Islet precursor cell (in vitro differentiated cells): ENCODE measurements at regions not wholly inside any gene's neighbourhood (a gene's known extent, or its start where the extent isn't known, plus 50 kb on each side); places are given as distances from the start of the nearest gene placed in this dataset.

Experiments used
- DNase-seq: peaks from one replicate; pipeline ENCODE4 v3.0.0-alpha.2; 2018

DNA sequence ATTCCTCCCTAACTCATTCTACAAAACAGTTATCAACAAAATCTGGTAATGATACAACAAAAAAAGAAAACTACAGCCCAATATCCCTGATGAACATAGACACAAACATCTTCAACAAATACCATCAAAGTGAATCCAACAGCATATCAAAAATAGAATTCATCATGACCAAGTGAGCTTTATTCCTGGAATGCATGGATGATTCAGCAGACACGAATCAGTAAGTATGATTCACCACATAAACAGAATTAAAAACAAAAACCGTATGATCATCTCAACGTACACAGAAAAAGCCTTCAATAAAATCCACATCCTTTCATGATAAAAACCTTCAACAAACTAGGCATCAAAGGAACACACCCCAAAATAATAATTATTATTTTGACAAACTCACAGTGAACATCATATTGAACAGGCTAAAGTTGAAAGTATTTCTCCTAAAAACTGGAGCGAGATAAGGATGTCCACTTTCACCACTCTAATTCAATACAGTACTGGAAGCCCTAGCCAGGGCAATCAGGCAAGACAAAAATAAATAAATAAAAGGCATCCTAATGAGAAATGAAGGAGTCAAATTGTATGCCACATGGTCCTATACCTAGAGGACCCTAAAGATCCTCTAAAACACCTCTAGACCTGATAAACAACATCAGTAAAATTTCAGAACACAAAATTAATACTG is 305.1 kb upstream of the RGMB start:
- DNase-seq: no peak

DNA sequence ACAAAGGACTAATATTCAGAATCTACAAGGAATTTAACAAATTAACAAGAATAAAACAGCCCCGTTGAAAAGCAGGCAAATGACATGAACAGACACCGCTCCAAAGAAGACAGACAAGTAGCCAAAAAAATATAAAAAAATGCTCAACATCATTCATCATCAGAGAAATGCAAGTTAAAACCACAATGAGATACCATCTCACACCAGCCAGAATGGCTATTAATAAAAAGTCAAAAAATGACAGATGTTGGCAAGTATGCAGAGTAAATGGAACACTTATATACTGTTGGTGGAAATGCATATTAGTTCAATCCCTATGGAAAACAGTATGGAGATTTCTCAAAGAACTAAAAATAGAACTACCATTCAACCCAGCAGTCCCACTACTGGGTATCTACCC is 302.7 kb upstream of the RGMB start:
- no peak for DNase-seq

- DNase-seq: no peak
These were observed 302.0 kb upstream of the RGMB start for GRCh38 chr5:98471458-98471857.

DNA sequence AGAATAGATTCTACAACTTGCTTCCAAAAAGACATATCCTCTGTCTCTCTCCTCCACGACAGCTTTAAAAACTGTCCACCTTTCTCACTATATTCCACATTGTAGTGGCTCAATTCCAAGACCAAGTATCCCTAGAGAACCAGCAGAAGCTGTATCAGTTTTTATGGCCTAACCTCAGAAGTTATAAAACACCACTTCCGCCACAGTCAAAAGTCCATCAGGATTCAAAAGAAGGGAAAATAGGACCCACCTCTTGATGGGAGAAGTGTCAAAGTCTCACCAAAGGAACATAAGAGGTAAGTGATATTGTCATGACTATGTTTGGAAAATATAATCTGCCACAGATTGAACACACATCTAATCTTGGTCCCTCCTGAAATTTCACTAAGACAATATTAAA is 299.2 kb upstream of the RGMB start:
- DNase-seq: no peak

- DNase-seq: no peak
These were observed 298.7 kb upstream of the RGMB start for GRCh38 chr5:98474782-98475181.

DNA sequence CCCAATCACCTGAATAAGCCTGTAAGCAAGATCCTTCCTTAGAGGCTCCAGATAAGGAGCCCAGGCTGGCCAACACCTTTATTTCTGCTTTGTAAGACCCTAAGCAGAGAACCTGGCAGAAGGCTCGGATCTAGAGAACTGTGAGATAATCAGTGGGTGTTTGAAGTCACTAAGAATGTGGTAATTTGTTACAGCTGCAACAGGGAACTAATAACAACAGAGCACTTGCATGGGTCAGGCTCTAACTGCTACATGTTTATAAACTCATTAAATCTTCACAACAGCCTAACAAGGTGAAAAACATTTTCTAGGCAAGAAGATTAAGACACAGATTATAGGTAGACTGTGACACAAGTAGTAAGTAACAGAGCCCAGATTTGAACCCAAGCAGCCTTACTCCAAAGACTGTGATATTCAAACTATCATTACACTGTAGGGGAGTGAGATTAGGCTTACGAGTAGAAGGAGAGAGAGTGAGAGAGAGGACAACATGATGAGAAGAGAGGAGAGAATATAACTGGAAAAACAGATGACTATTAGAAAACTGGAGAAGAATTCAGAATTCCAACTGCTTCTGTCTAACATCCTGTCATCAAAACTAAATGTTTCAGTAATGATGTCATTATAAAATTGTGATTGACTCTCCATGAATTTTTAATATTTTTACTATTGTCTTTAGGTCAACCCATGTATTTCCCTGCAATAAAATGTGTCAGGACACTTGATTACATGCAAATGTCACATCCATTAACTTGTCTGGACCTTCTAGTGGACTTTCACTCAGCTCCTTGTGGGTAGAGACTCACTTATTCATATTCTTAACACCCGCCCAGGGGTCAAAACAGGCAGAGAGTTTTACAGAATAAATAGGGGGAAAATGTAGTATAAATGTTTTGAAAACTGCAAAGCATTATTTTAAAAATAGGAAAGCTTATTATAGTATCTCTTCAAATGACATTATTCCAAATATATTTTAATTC is 290.9 kb upstream of the RGMB start:
- no peak for DNase-seq

DNA sequence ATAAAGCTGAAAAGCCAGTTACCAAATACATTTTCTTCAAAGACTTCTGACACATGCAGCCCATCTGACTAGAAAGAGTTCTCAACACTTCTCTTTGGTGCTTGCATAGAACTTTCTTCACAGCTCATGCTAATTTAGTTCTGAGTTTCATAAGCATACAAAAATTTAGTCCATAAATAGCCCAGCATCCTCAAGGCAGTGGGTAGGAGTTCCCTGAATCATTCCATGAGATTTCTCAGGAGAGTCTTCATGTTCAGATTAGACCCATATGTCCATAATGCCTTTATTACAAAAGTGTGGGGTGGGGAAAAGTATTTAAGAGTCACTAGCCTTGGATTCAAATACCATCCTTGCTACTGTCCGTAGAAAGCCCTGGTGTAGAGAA is 290.2 kb upstream of the RGMB start:
- no peak for DNase-seq

- no peak for DNase-seq
These were observed 284.4 kb upstream of the RGMB start for GRCh38 chr5:98489021-98489420.

DNA sequence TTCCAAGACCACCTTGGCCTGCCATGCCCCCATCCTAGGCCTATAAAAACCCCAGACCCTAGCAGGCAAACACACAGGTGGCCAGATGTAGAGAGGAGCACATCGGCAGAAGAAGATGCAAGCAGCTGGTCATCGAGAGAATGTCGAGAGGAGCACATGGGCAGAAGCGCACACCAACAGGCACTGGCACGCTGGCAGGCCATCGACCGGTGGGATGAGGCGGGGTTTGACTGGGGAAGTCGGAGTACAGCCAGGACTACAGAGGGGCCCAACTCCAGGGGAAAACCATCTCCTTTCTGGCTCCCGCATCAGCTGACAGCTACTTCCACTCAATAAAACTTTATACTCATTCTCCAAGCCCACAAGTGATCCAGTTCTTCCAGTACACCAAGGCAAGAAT is 283.1 kb upstream of the RGMB start:
- DNase-seq: no peak

- DNase-seq: no peak
These were observed 281.2 kb upstream of the RGMB start for GRCh38 chr5:98492258-98492657.

GRCh38 chr5:98497418-98497817 is 276.0 kb upstream of the RGMB start:
- DNase-seq: no peak

DNA sequence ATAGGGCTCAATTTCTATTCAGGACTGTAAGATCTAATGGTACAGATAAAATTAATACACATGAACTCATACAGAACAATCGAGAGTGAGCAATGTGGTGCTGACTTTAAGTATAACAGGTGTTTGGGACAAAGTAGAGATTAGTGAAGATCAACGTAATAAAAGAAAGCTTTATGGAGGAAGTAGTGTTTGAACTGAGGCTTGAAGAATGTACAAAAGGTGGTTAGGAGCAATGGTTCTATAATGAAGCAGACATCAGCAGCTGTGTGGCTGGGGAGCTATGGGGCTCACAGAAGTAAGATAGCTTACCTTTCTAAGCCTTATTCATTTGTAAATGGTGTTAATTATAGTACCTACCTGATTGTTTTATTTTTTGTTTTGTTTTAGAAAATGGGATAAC is 275.4 kb upstream of the RGMB start:
- DNase-seq: no peak

DNA sequence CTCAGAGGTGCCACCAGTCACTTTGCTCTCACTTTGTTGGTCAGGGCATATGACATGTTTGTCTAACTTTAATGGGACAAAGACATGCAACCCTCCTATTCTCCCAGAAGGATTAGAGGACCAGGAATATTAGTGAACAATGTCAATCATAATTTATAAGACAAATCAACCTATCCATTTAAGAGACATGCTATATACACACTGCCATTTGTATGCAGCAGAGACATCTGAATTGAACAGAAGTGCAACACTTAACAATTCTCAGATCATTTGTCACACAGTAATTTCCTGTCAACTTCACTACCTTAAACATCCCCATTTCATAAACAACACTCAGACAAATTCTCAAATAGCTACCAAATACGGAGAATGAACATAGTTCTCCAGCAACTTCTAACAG is 273.6 kb upstream of the RGMB start:
- no peak for DNase-seq

GRCh38 chr5:98500811-98501210 is 272.7 kb upstream of the RGMB start:
- no peak for DNase-seq

- DNase-seq: no peak
These were observed 269.8 kb upstream of the RGMB start for GRCh38 chr5:98503616-98504015.

- DNase-seq: no peak
These were observed 269.0 kb upstream of the RGMB start for GRCh38 chr5:98504505-98504904.

- DNase-seq: no peak
These were observed 263.1 kb upstream of the RGMB start for GRCh38 chr5:98510143-98510985.

GRCh38 chr5:98513380-98513779 is 260.1 kb upstream of the RGMB start:
- DNase-seq: no peak

- DNase-seq: no peak
These were observed 259.2 kb upstream of the RGMB start for GRCh38 chr5:98514215-98514614.

DNA sequence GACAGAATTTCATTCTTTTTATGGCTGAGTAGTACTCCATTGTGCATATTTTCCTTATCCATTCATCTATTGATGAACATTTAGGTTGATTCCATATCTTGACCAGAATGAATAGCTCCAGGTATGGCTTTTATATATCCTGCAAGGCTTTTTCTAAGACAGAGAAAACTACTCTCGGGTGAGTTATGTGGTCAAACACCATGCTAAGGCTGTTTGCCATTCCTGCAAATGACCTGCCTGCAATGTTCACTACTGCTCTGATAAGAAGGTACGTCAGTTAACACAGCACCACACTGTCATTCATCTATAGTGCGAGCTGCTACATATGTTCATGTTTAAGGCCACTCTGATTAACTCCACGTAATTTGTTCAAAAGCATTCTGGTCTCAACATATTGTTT is 256.8 kb upstream of the RGMB start:
- DNase-seq: no peak

- DNase-seq: no peak
These were observed 255.7 kb upstream of the RGMB start for GRCh38 chr5:98517560-98518366.

DNA sequence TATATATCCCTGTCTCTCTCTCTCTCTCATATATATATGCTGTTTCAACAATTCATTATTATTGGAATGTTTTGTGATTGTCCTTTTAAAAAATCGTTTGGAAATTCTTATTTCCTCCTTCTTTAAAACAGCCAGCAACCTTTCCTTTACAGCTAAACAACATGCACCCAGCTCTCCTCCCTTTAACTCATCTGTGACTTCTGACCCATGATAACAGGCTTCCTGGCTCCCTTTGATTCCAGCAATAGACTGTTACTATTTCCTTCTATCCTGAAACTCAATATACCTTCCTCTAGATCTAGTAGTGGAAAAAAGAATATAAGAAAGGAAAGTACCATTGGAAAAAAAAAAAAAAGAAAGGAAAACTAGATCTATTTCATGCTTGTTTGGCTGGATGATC is 254.7 kb upstream of the RGMB start:
- DNase-seq: no peak

GRCh38 chr5:98519571-98519970 is 253.9 kb upstream of the RGMB start:
- DNase-seq: no peak
